ENCODE measurements at regions not wholly inside any gene's neighbourhood (a gene's known extent, or its start where the extent isn't known, plus 50 kb on each side); places are given as distances from the start of the nearest gene placed in this dataset.

- TF ChIP-seq TCF7L2 (IDR thresholded peaks at IDR 0.05; ENCODE audit: borderline replicate concordance, extremely low read depth, insufficient read depth, insufficient read length) (no peak), SRF (IDR thresholded peaks at IDR 0.05; ENCODE audit: low read depth) (no peak), POLR2AphosphoS5 (IDR thresholded peaks at IDR 0.05; ENCODE audit: low read depth, low read length) (no peak)
- TF ChIP-seq, protein P1, sequence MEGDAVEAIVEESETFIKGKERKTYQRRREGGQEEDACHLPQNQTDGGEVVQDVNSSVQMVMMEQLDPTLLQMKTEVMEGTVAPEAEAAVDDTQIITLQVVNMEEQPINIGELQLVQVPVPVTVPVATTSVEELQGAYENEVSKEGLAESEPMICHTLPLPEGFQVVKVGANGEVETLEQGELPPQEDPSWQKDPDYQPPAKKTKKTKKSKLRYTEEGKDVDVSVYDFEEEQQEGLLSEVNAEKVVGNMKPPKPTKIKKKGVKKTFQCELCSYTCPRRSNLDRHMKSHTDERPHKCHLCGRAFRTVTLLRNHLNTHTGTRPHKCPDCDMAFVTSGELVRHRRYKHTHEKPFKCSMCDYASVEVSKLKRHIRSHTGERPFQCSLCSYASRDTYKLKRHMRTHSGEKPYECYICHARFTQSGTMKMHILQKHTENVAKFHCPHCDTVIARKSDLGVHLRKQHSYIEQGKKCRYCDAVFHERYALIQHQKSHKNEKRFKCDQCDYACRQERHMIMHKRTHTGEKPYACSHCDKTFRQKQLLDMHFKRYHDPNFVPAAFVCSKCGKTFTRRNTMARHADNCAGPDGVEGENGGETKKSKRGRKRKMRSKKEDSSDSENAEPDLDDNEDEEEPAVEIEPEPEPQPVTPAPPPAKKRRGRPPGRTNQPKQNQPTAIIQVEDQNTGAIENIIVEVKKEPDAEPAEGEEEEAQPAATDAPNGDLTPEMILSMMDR (IDR thresholded peaks at IDR 0.05 in 2 of 3, conservative IDR thresholded peaks at IDR 0.05 in 1 of 3; ENCODE audit: borderline replicate concordance in 1 of 3, insufficient read depth in 1 of 3, low read depth in 2 of 3, low read length in 2 of 3) = no peak
Measured at GRCh38 chr22:48496226-48496845, 1331.3 kb downstream of the BRD1 start (continued).

DNA sequence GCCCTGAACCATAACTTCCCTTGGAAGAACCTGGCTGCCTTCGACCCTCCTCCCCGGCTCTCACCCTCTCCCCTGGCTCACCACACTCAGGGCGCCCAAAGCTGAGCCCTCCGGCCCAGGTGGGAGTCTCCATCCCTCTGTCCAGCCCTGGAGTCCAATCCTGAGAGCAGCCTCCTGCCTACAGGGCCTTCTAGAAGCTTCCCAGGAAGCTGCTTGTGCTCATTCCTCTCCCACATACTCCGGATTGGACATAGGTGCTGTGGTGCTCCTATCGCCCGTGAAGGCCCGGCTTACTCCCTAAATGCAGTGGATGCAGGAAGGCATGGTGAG is 1332.0 kb downstream of the BRD1 start:
- no peak overlapping the region for H3K9ac ChIP-seq (ENCODE audit: low read length)
- H3K4me1 ChIP-seq (ENCODE audit: control insufficient read depth in 1 of 2, insufficient read depth in 2 of 2, low read length in 2 of 2) = no peaks in the 10 kb centered on the region
- H3K9me2 ChIP-seq (ENCODE audit: insufficient read depth) = no peaks in the 10 kb centered on the region
- CTCF ChIA-PET = no interaction called here
- intact Hi-C loops (cut with micrococcal nuclease) = no loop called here
- DNase-seq (ENCODE audit: low read depth, low spot score) (no peak), ATAC-seq (no peak)
- H3K9me3 ChIP-seq (ENCODE audit: control insufficient read depth in 1 of 2, insufficient read depth in 1 of 2, low read depth in 1 of 2, low read length in 2 of 2) = no peaks in the 10 kb centered on the region
- H2AFZ ChIP-seq (ENCODE audit: low read depth, low read length, poor library complexity, severe bottlenecking) = no peak overlapping the region
- H3K4me2 ChIP-seq (ENCODE audit: low read length) = no peak overlapping the region
- H3K4me3 ChIP-seq (replicated peaks in 1 of 2; ENCODE audit: low read depth in 1 of 2, low read length in 2 of 2) = no peak overlapping the region
- H3K27me3 ChIP-seq (ENCODE audit: insufficient read depth, low read length) = no peaks in the 10 kb centered on the region
- BruUV-seq (replicated peaks) = no TSS peak
- POLR2A ChIA-PET = no interaction called here
- H4K20me1 ChIP-seq (ENCODE audit: insufficient read depth) = no peaks in the 10 kb centered on the region
- no peaks in the 10 kb centered on the region for H3K36me3 ChIP-seq (ENCODE audit: control insufficient read depth in 1 of 2, insufficient read depth in 2 of 2, low read length in 2 of 2)
- no peak overlapping the region for H3K27ac ChIP-seq (ENCODE audit: low read depth, low read length)
- no peaks in the 10 kb centered on the region for H3K79me2 ChIP-seq (ENCODE audit: insufficient read depth, low read length)
- RAD21 ChIA-PET (ENCODE audit: low non-redundant PET in 1 of 2, low total read pairs in 2 of 2, uncharacterized antibody in 2 of 2, unreplicated experiment in 2 of 2) = no interaction called here
- TF ChIP-seq ZBTB33 (IDR thresholded peaks at IDR 0.05; ENCODE audit: extremely low read depth, insufficient replicate concordance, low read length) (no peak), YY1 (IDR thresholded peaks at IDR 0.05; ENCODE audit: extremely low read depth, insufficient replicate concordance, low read depth, low read length) (no peak), RAD21 (IDR thresholded peaks at IDR 0.05; ENCODE audit: low read depth) (no peak), ELF1 (IDR thresholded peaks at IDR 0.05; ENCODE audit: borderline replicate concordance, low read depth) (no peak), POLR2A (IDR thresholded peaks at IDR 0.05; ENCODE audit: borderline replicate concordance, extremely low read depth, insufficient read depth, insufficient read length) (no peak), ATF3 (IDR thresholded peaks at IDR 0.05) (no peak), CBX3 (IDR thresholded peaks at IDR 0.05; ENCODE audit: low read depth) (no peak), ZFX (IDR thresholded peaks at IDR 0.05) (no peak), TCF7L2 (IDR thresholded peaks at IDR 0.05; ENCODE audit: borderline replicate concordance, extremely low read depth, insufficient read depth, insufficient read length) (no peak), EGR1 (IDR thresholded peaks at IDR 0.05; ENCODE audit: low read depth) (no peak), POLR2AphosphoS5 (IDR thresholded peaks at IDR 0.05; ENCODE audit: low read depth, low read length) (no peak), FOSL1 (IDR thresholded peaks at IDR 0.05; ENCODE audit: low read depth) (no peak), EZH2 (IDR thresholded peaks at IDR 0.05) (no peak), ZNF274 (IDR thresholded peaks at IDR 0.05; ENCODE audit: low read depth, low read length) (no peak), CEBPB (IDR thresholded peaks at IDR 0.05; ENCODE audit: low read depth) (no peak), SRF (IDR thresholded peaks at IDR 0.05; ENCODE audit: low read depth) (no peak)
- TF ChIP-seq, protein P1 (IDR thresholded peaks at IDR 0.05 in 2 of 3, conservative IDR thresholded peaks at IDR 0.05 in 1 of 3; ENCODE audit: borderline replicate concordance in 1 of 3, insufficient read depth in 1 of 3, low read depth in 2 of 3, low read length in 2 of 3) = no peak
